ENCODE measurements at regions not wholly inside any gene's neighbourhood (a gene's known extent, or its start where the extent isn't known, plus 50 kb on each side); places are given as distances from the start of the nearest gene placed in this dataset.
A peak's percentile ranks its signal among the peaks of the same experiment; 100 is the strongest.

DNA sequence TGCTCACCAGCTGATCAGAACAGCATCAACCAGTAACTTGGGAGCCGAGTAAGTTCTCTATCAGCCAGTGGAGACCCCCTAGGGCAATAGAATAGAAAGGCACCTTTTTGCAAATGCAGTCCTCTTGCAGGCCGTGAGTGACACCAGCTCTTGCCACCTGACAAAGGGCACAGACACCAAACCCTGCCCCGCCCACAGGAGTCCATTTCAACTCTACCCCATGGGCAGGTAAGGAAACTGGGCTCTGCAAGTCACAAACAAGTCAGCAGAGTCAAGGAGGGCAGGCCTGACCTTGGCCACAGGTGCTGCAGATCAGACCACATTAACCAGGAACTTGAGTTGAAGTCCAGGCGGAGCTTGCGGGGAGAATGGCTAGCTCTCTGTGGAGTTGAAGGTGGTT is 77.4 kb upstream of the SPATA13 start:
- no peaks in the 10 kb centered on the region for H3K9me3 ChIP-seq (ENCODE audit: control insufficient read depth, insufficient read depth, low read length)
- H3K4me3 ChIP-seq (ENCODE audit: low read depth, low read length) = no peak overlapping the region
- no peaks in the 10 kb centered on the region for H3K27me3 ChIP-seq (ENCODE audit: control insufficient read depth, insufficient read depth, low read length)
- DNase-seq (ENCODE audit: low read depth in 4 of 6, low spot score in 6 of 6) = no peak
- WGBS (ENCODE audit: insufficient coverage) = 62% methylated on average over 4 of the region's 5 CpGs
- no peaks in the 10 kb centered on the region for H3K36me3 ChIP-seq (ENCODE audit: control insufficient read depth, insufficient read depth, low read length)
- H3K27ac ChIP-seq (ENCODE audit: low read depth, low read length) = peak overlapping the region; percentile 78
- H3K4me1 ChIP-seq (ENCODE audit: control insufficient read depth, insufficient read depth, low read length) = peaks cover 50% of the 10 kb centered on the region

DNA sequence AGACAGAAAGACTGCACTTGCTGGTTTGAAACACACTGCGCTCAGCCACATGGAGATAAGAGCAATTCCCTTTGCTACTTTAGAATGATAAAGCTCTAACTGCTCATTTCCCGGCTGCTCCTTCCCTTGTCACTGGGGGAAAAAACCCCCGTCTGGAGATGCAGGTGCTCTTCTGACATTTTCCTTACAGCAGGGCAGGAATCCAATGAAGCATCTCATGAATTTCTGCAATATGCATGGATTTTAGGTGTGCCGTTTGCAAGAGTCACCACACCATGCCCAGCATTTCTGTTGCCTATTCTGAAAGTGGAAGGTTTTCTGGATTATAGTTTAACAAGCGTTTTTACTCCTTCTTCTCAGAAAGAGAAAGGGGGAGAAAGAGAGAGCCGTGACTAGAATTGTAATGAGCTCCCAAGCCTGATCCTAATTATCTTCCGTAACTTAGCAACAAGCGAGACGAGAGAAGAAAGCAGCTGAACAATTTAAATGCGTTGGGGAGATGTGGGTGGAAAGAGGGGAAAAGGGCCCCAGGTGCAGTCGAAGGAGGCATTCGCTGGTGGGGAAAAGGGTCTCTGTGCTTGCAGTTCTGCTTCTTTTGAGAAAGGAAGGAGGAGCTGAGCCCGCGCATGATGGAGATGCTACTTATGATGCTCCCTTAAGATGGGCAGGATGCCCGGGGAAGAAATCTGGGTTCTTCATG is 76.6 kb upstream of the SPATA13 start:
- peaks cover 51% of the 10 kb centered on the region for H3K4me1 ChIP-seq (ENCODE audit: control insufficient read depth, insufficient read depth, low read length)
- DNase-seq (ENCODE audit: low read depth in 4 of 6, low spot score in 6 of 6) = peak; percentile 89 to 99 (median 92)
- H3K36me3 ChIP-seq (ENCODE audit: control insufficient read depth, insufficient read depth, low read length) = no peaks in the 10 kb centered on the region
- peak overlapping the region; percentile 78 for H3K27ac ChIP-seq (ENCODE audit: low read depth, low read length)
- peak overlapping the region; percentile 11 for H3K4me3 ChIP-seq (ENCODE audit: low read depth, low read length)
- WGBS (ENCODE audit: insufficient coverage) = 6% methylated on average over 8 of the region's 15 CpGs
- no peaks in the 10 kb centered on the region for H3K9me3 ChIP-seq (ENCODE audit: control insufficient read depth, insufficient read depth, low read length)
- H3K27me3 ChIP-seq (ENCODE audit: control insufficient read depth, insufficient read depth, low read length) = no peaks in the 10 kb centered on the region

DNA sequence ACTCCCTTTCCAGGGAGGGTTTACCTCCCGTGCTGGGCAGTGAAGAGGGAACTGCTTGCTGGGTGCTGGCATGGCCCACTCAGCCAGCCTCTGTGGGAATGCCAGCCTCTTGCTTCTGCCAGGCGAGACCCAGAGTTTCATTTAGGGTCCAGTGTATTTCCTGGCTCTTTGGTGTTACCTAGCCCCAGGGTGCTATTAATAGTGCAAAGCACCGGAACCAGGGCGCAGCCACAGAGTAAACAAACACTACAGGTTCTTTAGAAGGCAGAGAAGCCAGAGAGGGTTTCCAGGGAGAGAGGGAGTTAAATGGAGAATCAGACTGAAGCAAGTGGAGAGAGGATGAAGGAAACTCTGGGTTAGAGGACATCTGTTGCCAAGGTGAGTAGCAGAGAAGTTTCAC is 74.9 kb upstream of the SPATA13 start:
- Histone ChIP-seq H3K4me1 (ENCODE audit: control insufficient read depth, insufficient read depth, low read length) (peaks cover 51% of the 10 kb centered on the region), H3K27me3 (ENCODE audit: control insufficient read depth, insufficient read depth, low read length) (no peaks in the 10 kb centered on the region), H3K27ac (ENCODE audit: low read depth, low read length) (no peak overlapping the region), H3K36me3 (ENCODE audit: control insufficient read depth, insufficient read depth, low read length) (no peaks in the 10 kb centered on the region), H3K4me3 (ENCODE audit: low read depth, low read length) (no peak overlapping the region), H3K9me3 (ENCODE audit: control insufficient read depth, insufficient read depth, low read length) (no peaks in the 10 kb centered on the region)
- DNase-seq (ENCODE audit: low read depth in 4 of 6, low spot score in 6 of 6) = no peak
- WGBS (ENCODE audit: insufficient coverage) = 46% methylated on average over 4 of the region's 4 CpGs

DNA sequence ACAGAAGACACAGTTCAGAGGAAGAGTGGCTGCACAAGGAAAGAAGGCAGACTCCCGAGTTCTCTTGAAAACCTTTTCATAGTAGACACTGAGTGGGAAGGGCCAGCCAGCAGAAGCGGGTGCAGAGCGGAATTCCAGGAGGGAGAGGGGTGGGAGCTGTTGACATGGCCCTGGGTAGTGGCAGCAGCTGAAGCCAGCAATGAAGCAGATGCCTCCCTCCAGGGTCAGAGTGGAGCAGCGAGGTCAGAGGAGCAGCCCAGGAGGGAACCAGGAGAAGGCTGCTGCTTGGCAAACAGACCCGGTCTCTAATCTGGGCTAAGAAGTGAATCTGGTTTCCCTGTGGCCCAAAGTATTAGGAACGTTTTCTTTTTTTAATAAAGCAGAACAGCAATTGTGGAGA is 73.9 kb upstream of the SPATA13 start:
- no peaks in the 10 kb centered on the region for H3K36me3 ChIP-seq (ENCODE audit: control insufficient read depth, insufficient read depth, low read length)
- H3K27me3 ChIP-seq (ENCODE audit: control insufficient read depth, insufficient read depth, low read length) = no peaks in the 10 kb centered on the region
- H3K4me3 ChIP-seq (ENCODE audit: low read depth, low read length) = no peak overlapping the region
- peaks cover 51% of the 10 kb centered on the region for H3K4me1 ChIP-seq (ENCODE audit: control insufficient read depth, insufficient read depth, low read length)
- 47% methylated on average over 6 of the region's 6 CpGs for WGBS (ENCODE audit: insufficient coverage)
- no peak for DNase-seq (ENCODE audit: low read depth in 4 of 6, low spot score in 6 of 6)
- H3K27ac ChIP-seq (ENCODE audit: low read depth, low read length) = no peak overlapping the region
- no peaks in the 10 kb centered on the region for H3K9me3 ChIP-seq (ENCODE audit: control insufficient read depth, insufficient read depth, low read length)

DNA sequence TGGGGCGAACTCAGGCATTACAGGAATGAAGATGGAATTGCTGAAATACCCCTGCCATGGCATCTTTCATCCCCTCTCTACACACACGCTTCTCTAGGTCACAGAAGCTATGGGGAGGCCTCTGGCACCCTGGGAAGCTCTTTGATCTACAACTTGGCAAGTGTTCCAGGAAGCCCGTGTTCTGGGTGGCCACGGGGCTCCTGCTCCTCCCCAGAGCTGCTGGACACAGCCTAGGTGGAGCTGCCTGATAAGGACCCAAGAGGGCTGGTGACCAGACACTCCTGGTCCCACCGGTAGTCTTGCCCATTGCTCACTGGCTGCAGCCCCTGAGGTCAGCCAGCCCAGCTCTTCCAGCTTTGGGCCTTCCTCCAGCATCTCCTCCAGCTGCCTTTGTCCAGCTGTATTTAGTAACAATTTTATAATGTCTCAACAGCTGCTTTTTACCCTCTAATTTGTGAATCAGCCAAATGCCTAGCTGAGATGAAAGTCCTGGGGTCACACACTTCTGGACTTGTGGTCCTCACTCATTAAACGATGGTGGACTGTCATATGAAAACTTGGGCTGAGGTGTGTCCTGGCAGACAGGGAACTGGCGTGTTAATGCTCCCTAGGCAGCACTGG is 72.8 kb upstream of the SPATA13 start:
- DNase-seq (ENCODE audit: low read depth in 4 of 6, low spot score in 6 of 6) = no peak
- Histone ChIP-seq H3K36me3 (ENCODE audit: control insufficient read depth, insufficient read depth, low read length) (no peaks in the 10 kb centered on the region), H3K27me3 (ENCODE audit: control insufficient read depth, insufficient read depth, low read length) (no peaks in the 10 kb centered on the region), H3K27ac (ENCODE audit: low read depth, low read length) (no peak overlapping the region), H3K9me3 (ENCODE audit: control insufficient read depth, insufficient read depth, low read length) (no peaks in the 10 kb centered on the region), H3K4me3 (ENCODE audit: low read depth, low read length) (no peak overlapping the region), H3K4me1 (ENCODE audit: control insufficient read depth, insufficient read depth, low read length) (peaks cover 49% of the 10 kb centered on the region)
- 51% methylated on average over 6 of the region's 7 CpGs for WGBS (ENCODE audit: insufficient coverage)

DNA sequence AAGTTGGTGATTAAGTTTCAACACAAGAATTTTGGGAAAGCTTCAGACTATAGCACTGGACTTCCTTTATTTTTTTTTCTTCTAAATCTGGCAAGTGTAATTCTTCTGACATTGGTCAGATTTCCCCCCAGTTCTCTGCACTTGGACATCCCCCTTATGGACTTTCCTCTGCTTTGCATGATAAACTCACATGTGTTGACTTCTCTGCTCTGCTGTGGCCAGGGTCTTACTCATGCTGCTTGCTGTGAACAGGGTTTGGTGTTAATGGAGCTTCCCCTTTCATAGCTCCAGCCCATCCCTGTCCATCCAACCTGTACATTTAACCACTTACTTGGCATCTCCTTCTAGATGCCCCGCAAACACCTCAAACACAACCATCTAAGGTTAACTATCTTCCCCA is 70.5 kb upstream of the SPATA13 start:
- no peak for DNase-seq (ENCODE audit: low read depth in 4 of 6, low spot score in 6 of 6)
- Histone ChIP-seq H3K4me3 (ENCODE audit: low read depth, low read length) (no peak overlapping the region), H3K9me3 (ENCODE audit: control insufficient read depth, insufficient read depth, low read length) (no peaks in the 10 kb centered on the region), H3K4me1 (ENCODE audit: control insufficient read depth, insufficient read depth, low read length) (peaks cover 28% of the 10 kb centered on the region), H3K27ac (ENCODE audit: low read depth, low read length) (no peak overlapping the region), H3K27me3 (ENCODE audit: control insufficient read depth, insufficient read depth, low read length) (no peaks in the 10 kb centered on the region), H3K36me3 (ENCODE audit: control insufficient read depth, insufficient read depth, low read length) (no peaks in the 10 kb centered on the region)
- WGBS (ENCODE audit: insufficient coverage) = 100% methylated on average over 1 of the region's 1 CpG

DNA sequence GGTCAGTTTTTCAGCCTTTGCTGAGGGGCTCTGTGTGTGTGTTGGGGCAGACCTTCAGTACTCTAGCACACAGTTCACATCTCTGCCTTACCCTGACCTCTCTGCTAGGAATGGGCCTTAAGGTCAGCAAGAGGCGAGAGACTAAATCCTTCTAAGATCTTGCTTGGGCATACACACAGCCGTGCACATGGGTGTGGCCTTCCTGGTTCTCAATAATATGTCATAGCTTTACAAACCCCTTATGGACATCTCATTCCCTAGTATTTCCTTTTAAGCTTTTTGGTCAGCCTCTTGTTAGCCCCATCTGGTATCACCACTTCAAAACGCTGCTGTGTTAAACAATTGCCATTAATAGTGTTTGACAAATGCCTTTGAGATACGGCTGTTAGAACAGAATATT is 69.4 kb upstream of the SPATA13 start:
- peaks cover 20% of the 10 kb centered on the region for H3K4me1 ChIP-seq (ENCODE audit: control insufficient read depth, insufficient read depth, low read length)
- no peak for DNase-seq (ENCODE audit: low read depth in 4 of 6, low spot score in 6 of 6)
- H3K36me3 ChIP-seq (ENCODE audit: control insufficient read depth, insufficient read depth, low read length) = no peaks in the 10 kb centered on the region
- H3K27me3 ChIP-seq (ENCODE audit: control insufficient read depth, insufficient read depth, low read length) = no peaks in the 10 kb centered on the region
- WGBS (ENCODE audit: insufficient coverage) = 80% methylated on average over 3 of the region's 4 CpGs
- H3K27ac ChIP-seq (ENCODE audit: low read depth, low read length) = no peak overlapping the region
- no peak overlapping the region for H3K4me3 ChIP-seq (ENCODE audit: low read depth, low read length)
- no peaks in the 10 kb centered on the region for H3K9me3 ChIP-seq (ENCODE audit: control insufficient read depth, insufficient read depth, low read length)

DNA sequence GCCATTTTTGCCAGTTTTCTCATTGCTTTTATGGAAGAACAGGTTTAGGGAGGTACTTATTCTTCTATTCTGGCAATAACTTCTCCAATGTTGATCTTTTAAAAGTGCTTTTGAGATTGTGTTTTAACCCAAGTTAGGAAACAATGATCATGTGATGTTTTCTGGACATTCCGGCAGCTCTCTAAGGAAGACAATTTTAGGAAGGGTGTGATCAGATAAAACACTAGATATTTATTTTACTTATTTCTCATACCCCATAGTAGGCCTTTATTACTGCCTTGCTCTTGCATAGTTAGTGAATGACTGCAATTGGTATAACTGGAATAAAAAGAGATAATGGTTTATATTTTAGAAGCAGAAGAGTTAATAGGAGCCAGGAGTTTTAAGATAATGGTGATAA is 68.4 kb upstream of the SPATA13 start:
- no peak overlapping the region for H3K27ac ChIP-seq (ENCODE audit: low read depth, low read length)
- no peaks in the 10 kb centered on the region for H3K36me3 ChIP-seq (ENCODE audit: control insufficient read depth, insufficient read depth, low read length)
- peaks cover 13% of the 10 kb centered on the region for H3K4me1 ChIP-seq (ENCODE audit: control insufficient read depth, insufficient read depth, low read length)
- no peaks in the 10 kb centered on the region for H3K9me3 ChIP-seq (ENCODE audit: control insufficient read depth, insufficient read depth, low read length)
- H3K4me3 ChIP-seq (ENCODE audit: low read depth, low read length) = no peak overlapping the region
- no CpG with 5 or more reads among the region's 1 CpG for WGBS (ENCODE audit: insufficient coverage)
- no peaks in the 10 kb centered on the region for H3K27me3 ChIP-seq (ENCODE audit: control insufficient read depth, insufficient read depth, low read length)
- no peak for DNase-seq (ENCODE audit: low read depth in 4 of 6, low spot score in 6 of 6)

DNA sequence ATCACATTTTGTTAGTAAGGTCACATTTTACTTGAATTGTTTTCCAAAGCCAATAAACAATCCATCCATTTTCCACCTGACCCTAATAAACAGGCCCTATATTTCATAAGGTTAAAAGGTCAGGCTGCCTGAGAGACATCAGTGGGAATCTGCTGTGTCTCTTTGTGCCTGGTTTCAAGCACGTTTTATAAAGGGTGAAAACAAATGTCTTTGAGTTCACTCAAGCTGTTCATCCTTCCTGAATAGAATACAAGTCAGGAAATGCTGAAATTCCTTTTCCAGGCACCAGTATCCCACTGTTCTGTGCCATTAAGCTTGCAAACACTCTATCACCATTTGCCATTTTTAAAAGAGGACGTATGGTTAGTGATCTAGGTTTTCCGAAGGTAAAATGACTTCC is 67.5 kb upstream of the SPATA13 start:
- peak in 1 of 6 donors; percentile 32 for DNase-seq (ENCODE audit: low read depth in 4 of 6, low spot score in 6 of 6)
- no peak overlapping the region for H3K27ac ChIP-seq (ENCODE audit: low read depth, low read length)
- no peak overlapping the region for H3K4me3 ChIP-seq (ENCODE audit: low read depth, low read length)
- H3K9me3 ChIP-seq (ENCODE audit: control insufficient read depth, insufficient read depth, low read length) = no peaks in the 10 kb centered on the region
- no CpG with 5 or more reads among the region's 3 CpGs for WGBS (ENCODE audit: insufficient coverage)
- no peaks in the 10 kb centered on the region for H3K36me3 ChIP-seq (ENCODE audit: control insufficient read depth, insufficient read depth, low read length)
- no peaks in the 10 kb centered on the region for H3K27me3 ChIP-seq (ENCODE audit: control insufficient read depth, insufficient read depth, low read length)
- H3K4me1 ChIP-seq (ENCODE audit: control insufficient read depth, insufficient read depth, low read length) = peaks cover 6% of the 10 kb centered on the region

DNA sequence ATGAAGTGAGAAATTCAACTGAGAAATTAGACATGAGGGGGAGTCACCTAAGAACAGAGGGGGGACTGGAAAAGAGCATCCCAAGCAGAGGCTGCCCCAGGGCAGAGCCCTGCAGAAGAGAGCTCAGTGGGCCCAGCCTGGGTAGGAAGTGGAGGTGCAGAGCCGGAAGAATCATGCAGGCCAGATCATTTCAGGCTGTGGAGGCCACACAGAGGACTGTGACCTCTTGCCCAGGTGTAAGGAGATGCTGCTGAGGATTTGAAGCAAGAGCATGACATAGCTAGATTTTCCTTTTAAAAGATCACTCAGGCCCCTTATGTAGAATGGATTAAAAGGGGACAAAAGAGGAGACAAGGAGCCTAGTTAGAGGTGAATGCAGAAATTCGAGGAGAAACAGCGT is 63.9 kb upstream of the SPATA13 start:
- 54% methylated on average over 3 of the region's 3 CpGs for WGBS (ENCODE audit: insufficient coverage)
- no peak overlapping the region for H3K4me3 ChIP-seq (ENCODE audit: low read depth, low read length)
- H3K4me1 ChIP-seq (ENCODE audit: control insufficient read depth, insufficient read depth, low read length) = peaks cover 4% of the 10 kb centered on the region
- H3K27ac ChIP-seq (ENCODE audit: low read depth, low read length) = no peak overlapping the region
- no peak for DNase-seq (ENCODE audit: low read depth in 4 of 6, low spot score in 6 of 6)
- no peaks in the 10 kb centered on the region for H3K9me3 ChIP-seq (ENCODE audit: control insufficient read depth, insufficient read depth, low read length)
- H3K36me3 ChIP-seq (ENCODE audit: control insufficient read depth, insufficient read depth, low read length) = no peaks in the 10 kb centered on the region
- H3K27me3 ChIP-seq (ENCODE audit: control insufficient read depth, insufficient read depth, low read length) = no peaks in the 10 kb centered on the region

Measured in spinal cord (tissue), 9 donors.